Mammary epithelial cell (primary cell): ENCODE measurements at regions not wholly inside any gene's neighbourhood (a gene's known extent, or its start where the extent isn't known, plus 50 kb on each side); places are given as distances from the start of the nearest gene placed in this dataset.

Source experiments
- EZH2 ChIP-seq: IDR thresholded peaks from 2 replicates; pipeline ENCODE4 v1.6.1; 2012; ENCODE audit warnings: low read length, inconsistent platforms, borderline replicate concordance
- TF ChIP-seq, protein P1 (sequence below), 2 donors: IDR thresholded peaks in 1 of 2; conservative IDR thresholded peaks in 1 of 2; 2 replicates each; pipeline ENCODE4 v1.5.1; 2011 to 2012; ENCODE audit warnings: inconsistent platforms in 2 of 2, low read length in 2 of 2, mild to moderate bottlenecking in 2 of 2, control low read depth in 1 of 2, low read depth in 1 of 2; ENCODE audit not compliant: insufficient read depth in 1 of 2; ENCODE audit errors: extremely low read depth in 1 of 2

DNA sequence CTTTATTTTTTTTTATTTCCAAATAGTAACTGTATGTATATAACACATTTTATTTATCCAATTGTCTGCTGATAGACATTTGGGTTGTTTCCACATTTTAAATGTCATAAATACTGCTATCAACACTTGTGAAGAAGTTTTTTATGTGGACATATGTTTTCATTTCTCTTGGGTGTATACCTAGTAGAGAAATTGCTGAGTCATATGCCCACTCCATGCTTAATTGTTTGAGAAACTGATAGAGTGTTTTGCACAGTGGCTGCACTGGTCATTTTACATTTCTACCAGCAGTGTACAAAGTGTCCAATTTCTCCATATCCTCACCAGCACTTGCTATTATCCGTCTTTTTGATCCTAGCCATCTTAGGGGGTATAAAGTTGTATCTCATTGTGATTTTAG, 567.8 kb downstream of the GBA3 start:
- TF ChIP-seq, protein P1, sequence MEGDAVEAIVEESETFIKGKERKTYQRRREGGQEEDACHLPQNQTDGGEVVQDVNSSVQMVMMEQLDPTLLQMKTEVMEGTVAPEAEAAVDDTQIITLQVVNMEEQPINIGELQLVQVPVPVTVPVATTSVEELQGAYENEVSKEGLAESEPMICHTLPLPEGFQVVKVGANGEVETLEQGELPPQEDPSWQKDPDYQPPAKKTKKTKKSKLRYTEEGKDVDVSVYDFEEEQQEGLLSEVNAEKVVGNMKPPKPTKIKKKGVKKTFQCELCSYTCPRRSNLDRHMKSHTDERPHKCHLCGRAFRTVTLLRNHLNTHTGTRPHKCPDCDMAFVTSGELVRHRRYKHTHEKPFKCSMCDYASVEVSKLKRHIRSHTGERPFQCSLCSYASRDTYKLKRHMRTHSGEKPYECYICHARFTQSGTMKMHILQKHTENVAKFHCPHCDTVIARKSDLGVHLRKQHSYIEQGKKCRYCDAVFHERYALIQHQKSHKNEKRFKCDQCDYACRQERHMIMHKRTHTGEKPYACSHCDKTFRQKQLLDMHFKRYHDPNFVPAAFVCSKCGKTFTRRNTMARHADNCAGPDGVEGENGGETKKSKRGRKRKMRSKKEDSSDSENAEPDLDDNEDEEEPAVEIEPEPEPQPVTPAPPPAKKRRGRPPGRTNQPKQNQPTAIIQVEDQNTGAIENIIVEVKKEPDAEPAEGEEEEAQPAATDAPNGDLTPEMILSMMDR (conservative IDR thresholded peaks at IDR 0.05 in 1 of 2, IDR thresholded peaks at IDR 0.05 in 1 of 2; ENCODE audit: extremely low read depth in 1 of 2, insufficient read depth in 1 of 2, low read depth in 1 of 2, low read length in 2 of 2) = no peak
- TF ChIP-seq EZH2 = no peak
